GM23338 (cell line): ENCODE measurements at regions not wholly inside any gene's neighbourhood (a gene's known extent, or its start where the extent isn't known, plus 50 kb on each side); places are given as distances from the start of the nearest gene placed in this dataset.

Source experiments
- ATAC-seq: fragments of 200-7000 bp; cut with Tn5 transposase; 3 replicates; pipeline ENCODE4 v1.9.1; 2020
- DNase-seq: peaks from one replicate; pipeline ENCODE4 v3.0.0-alpha.2; 2015; ENCODE audit warnings: low spot score
- H2AFZ ChIP-seq: fragments of 200-600 bp; sonication (generic); 2 replicates; pipeline ENCODE4 v1.8.0; 2016; ENCODE audit warnings: antibody characterized with exemption, mild to moderate bottlenecking, moderate library complexity
- H3F3A ChIP-seq: fragments of 200-600 bp; sonication (generic); replicated peaks from 2 replicates; pipeline ENCODE4 v1.8.0; 2017; ENCODE audit warnings: antibody characterized with exemption, mixed run types, low read depth
- H3K27ac ChIP-seq: fragments of 200-600 bp; sonication (generic); 2 replicates; pipeline ENCODE4 v1.6.1; 2016; ENCODE audit warnings: low read depth
- H3K27me3 ChIP-seq: fragments of 200-600 bp; sonication (generic); 2 replicates; pipeline ENCODE4 v1.8.0; 2016; ENCODE audit warnings: mild to moderate bottlenecking, mixed run types, moderate library complexity; ENCODE audit not compliant: insufficient read depth
- H3K36me3 ChIP-seq: fragments of 200-600 bp; sonication (generic); 2 replicates; pipeline ENCODE4 v1.8.0; 2016; ENCODE audit warnings: mild to moderate bottlenecking; ENCODE audit not compliant: insufficient read depth
- H3K4me1 ChIP-seq: fragments of 200-600 bp; sonication (generic); 2 replicates; pipeline ENCODE4 v1.8.0; 2016; ENCODE audit warnings: mild to moderate bottlenecking, moderate library complexity; ENCODE audit not compliant: insufficient read depth
- H3K4me2 ChIP-seq: fragments of 200-600 bp; sonication (generic); 2 replicates; pipeline ENCODE4 v1.7.1; 2017; ENCODE audit warnings: mixed run types
- H3K4me3 ChIP-seq: fragments of 200-600 bp; sonication (generic); 2 replicates; pipeline ENCODE4 v1.6.1; 2016; ENCODE audit warnings: mixed run types
- H3K79me2 ChIP-seq: fragments of 200-600 bp; sonication (generic); replicated peaks from 2 replicates; pipeline ENCODE4 v1.8.0; 2017; ENCODE audit warnings: mild to moderate bottlenecking; ENCODE audit not compliant: insufficient read depth
- H3K9me2 ChIP-seq: fragments of 200-600 bp; sonication (generic); 2 replicates; pipeline ENCODE4 v1.8.0; 2017; ENCODE audit not compliant: insufficient read depth
- H4K20me1 ChIP-seq: fragments of 200-600 bp; sonication (generic); replicated peaks from 2 replicates; pipeline ENCODE4 v1.8.0; 2017; ENCODE audit warnings: mild to moderate bottlenecking; ENCODE audit not compliant: insufficient read depth
- H3K27ac Mint-ChIP-seq: 2 replicates; pipeline ENCODE4 v1.8.0; 2020; ENCODE audit warnings: inconsistent platforms, mild to moderate bottlenecking, moderate library complexity, mixed read lengths
- H3K27me3 Mint-ChIP-seq: 3 replicates; pipeline ENCODE4 v1.8.0; 2022; ENCODE audit warnings: low read depth, mild to moderate bottlenecking, moderate library complexity, mixed read lengths, inconsistent platforms; ENCODE audit not compliant: insufficient read depth, poor library complexity
- H3K36me3 Mint-ChIP-seq: 3 replicates; pipeline ENCODE4 v1.8.0; 2021; ENCODE audit warnings: low read depth, mild to moderate bottlenecking, inconsistent platforms, moderate library complexity, mixed read lengths
- H3K4me1 Mint-ChIP-seq: 3 replicates; pipeline ENCODE4 v1.8.0; 2020; ENCODE audit warnings: mild to moderate bottlenecking, inconsistent platforms, mixed read lengths
- H3K4me3 Mint-ChIP-seq: 3 replicates; pipeline ENCODE4 v1.8.0; 2021; ENCODE audit warnings: moderate library complexity, mild to moderate bottlenecking, inconsistent platforms, mixed read lengths
- H3K9me3 Mint-ChIP-seq: 3 replicates; pipeline ENCODE4 v1.8.0; 2020; ENCODE audit warnings: moderate library complexity, mild to moderate bottlenecking, inconsistent platforms, mixed read lengths
- CREB1 ChIP-seq: fragments of 250-450 bp; sonication (Bioruptor Pico); IDR thresholded peaks from 2 replicates; pipeline ENCODE4 v1.5.0; 2020; ENCODE audit warnings: low read depth, mild to moderate bottlenecking, moderate library complexity
- EZH2phosphoT487 ChIP-seq: fragments of 200-600 bp; sonication (generic); IDR thresholded peaks from one replicate; pipeline ENCODE4 v1.8.1; 2018; ENCODE audit warnings: antibody characterized with exemption; ENCODE audit not compliant: unreplicated experiment
- JUNB ChIP-seq: IDR thresholded peaks from one replicate; pipeline ENCODE4 v1.6.1; 2016; ENCODE audit warnings: antibody characterized with exemption; ENCODE audit not compliant: unreplicated experiment
- POLR2AphosphoS5 ChIP-seq: IDR thresholded peaks from 2 replicates; pipeline ENCODE4 v1.6.1; 2016; ENCODE audit warnings: antibody characterized with exemption, low read depth
- STAT1 ChIP-seq: IDR thresholded peaks from one replicate; pipeline ENCODE4 v1.6.1; 2016; ENCODE audit warnings: antibody characterized with exemption; ENCODE audit not compliant: unreplicated experiment
- ZNF114 ChIP-seq: fragments of 250-450 bp; sonication (Bioruptor Pico); IDR thresholded peaks from 2 replicates; pipeline ENCODE4 v1.5.0; 2020; ENCODE audit warnings: mild to moderate bottlenecking, moderate library complexity
- ZNF331 ChIP-seq: fragments of 250-450 bp; sonication (Bioruptor Pico); IDR thresholded peaks from 2 replicates; pipeline ENCODE4 v1.5.0; 2020; ENCODE audit warnings: low read depth, mild to moderate bottlenecking, moderate library complexity
- TF ChIP-seq, protein P1 (sequence below): fragments of 250-450 bp; sonication (Bioruptor Pico); IDR thresholded peaks from 2 replicates; pipeline ENCODE4 v1.5.0; 2020; ENCODE audit warnings: mild to moderate bottlenecking, moderate library complexity
- TF ChIP-seq, protein P2 (sequence below), 2 experiments: fragments of 200-600 bp in 1 of 2; sonication (generic) in 1 of 2; conservative IDR thresholded peaks; 2 replicates each; pipeline versions ENCODE4 v1.5.1 to v1.6.1; 2016 to 2017; ENCODE audit warnings: antibody characterized with exemption in 2 of 2, low read depth in 2 of 2, mild to moderate bottlenecking in 2 of 2, moderate library complexity in 1 of 2
- TF ChIP-seq, protein P3 (sequence below): IDR thresholded peaks from one replicate; pipeline ENCODE4 v1.6.1; 2018; ENCODE audit warnings: antibody characterized with exemption; ENCODE audit not compliant: unreplicated experiment

GRCh38 chr12:13350381-13350780, 153.9 kb downstream of the EMP1 start:
- no peak for DNase-seq
- no peak overlapping the region for H3K27ac ChIP-seq
- no peak overlapping the region for H3K27ac Mint-ChIP-seq

DNA sequence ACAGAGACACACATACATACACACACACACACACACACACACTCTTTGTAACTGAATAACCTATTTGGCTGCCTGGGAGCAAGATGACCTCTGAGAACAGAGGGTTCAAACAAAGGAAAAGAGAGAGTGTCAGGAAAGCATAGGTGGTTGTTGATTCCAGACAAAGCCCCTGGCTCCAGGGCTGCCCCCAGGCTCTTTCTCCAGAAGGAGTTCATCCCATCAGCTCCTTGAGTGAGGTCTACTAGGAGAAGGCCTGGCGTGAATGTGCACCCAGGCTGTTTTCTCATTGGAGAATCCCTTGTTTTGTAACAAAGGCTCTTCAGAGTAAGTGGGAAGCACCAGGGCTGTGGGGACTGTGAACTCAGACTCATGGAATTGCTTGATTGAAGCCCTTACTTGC, 151.9 kb downstream of the EMP1 start:
- no peak overlapping the region for H3K4me3 Mint-ChIP-seq
- no peak for TF ChIP-seq JUNB
- TF ChIP-seq CREB1, result no peak
- no peak for TF ChIP-seq STAT1
- TF ChIP-seq, protein P1, sequence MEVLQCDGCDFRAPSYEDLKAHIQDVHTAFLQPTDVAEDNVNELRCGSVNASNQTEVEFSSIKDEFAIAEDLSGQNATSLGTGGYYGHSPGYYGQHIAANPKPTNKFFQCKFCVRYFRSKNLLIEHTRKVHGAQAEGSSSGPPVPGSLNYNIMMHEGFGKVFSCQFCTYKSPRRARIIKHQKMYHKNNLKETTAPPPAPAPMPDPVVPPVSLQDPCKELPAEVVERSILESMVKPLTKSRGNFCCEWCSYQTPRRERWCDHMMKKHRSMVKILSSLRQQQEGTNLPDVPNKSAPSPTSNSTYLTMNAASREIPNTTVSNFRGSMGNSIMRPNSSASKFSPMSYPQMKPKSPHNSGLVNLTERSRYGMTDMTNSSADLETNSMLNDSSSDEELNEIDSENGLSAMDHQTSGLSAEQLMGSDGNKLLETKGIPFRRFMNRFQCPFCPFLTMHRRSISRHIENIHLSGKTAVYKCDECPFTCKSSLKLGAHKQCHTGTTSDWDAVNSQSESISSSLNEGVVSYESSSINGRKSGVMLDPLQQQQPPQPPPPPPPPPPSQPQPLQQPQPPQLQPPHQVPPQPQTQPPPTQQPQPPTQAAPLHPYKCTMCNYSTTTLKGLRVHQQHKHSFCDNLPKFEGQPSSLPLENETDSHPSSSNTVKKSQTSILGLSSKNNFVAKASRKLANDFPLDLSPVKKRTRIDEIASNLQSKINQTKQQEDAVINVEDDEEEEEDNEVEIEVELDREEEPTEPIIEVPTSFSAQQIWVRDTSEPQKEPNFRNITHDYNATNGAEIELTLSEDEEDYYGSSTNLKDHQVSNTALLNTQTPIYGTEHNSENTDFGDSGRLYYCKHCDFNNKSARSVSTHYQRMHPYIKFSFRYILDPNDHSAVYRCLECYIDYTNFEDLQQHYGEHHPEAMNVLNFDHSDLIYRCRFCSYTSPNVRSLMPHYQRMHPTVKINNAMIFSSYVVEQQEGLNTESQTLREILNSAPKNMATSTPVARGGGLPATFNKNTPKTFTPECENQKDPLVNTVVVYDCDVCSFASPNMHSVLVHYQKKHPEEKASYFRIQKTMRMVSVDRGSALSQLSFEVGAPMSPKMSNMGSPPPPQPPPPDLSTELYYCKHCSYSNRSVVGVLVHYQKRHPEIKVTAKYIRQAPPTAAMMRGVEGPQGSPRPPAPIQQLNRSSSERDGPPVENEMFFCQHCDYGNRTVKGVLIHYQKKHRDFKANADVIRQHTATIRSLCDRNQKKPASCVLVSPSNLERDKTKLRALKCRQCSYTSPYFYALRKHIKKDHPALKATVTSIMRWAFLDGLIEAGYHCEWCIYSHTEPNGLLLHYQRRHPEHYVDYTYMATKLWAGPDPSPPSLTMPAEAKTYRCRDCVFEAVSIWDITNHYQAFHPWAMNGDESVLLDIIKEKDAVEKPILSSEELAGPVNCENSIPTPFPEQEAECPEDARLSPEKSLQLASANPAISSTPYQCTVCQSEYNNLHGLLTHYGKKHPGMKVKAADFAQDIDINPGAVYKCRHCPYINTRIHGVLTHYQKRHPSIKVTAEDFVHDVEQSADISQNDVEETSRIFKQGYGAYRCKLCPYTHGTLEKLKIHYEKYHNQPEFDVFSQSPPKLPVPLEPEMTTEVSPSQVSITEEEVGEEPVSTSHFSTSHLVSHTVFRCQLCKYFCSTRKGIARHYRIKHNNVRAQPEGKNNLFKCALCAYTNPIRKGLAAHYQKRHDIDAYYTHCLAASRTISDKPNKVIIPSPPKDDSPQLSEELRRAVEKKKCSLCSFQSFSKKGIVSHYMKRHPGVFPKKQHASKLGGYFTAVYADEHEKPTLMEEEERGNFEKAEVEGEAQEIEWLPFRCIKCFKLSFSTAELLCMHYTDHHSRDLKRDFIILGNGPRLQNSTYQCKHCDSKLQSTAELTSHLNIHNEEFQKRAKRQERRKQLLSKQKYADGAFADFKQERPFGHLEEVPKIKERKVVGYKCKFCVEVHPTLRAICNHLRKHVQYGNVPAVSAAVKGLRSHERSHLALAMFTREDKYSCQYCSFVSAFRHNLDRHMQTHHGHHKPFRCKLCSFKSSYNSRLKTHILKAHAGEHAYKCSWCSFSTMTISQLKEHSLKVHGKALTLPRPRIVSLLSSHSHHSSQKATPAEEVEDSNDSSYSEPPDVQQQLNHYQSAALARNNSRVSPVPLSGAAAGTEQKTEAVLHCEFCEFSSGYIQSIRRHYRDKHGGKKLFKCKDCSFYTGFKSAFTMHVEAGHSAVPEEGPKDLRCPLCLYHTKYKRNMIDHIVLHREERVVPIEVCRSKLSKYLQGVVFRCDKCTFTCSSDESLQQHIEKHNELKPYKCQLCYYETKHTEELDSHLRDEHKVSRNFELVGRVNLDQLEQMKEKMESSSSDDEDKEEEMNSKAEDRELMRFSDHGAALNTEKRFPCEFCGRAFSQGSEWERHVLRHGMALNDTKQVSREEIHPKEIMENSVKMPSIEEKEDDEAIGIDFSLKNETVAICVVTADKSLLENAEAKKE, result no peak
- no peak for TF ChIP-seq ZNF331

More at GRCh38 chr12:13350381-13350780, 153.9 kb downstream of the EMP1 start:
- Mint-ChIP-seq H3K9me3 (no peaks in the 10 kb centered on the region), H3K4me1 (peaks cover 6% of the 10 kb centered on the region), H3K27me3 (no peaks in the 10 kb centered on the region), H3K36me3 (no peaks in the 10 kb centered on the region), H3K4me3 (no peak overlapping the region)
- Histone ChIP-seq H4K20me1 (no peaks in the 10 kb centered on the region), H2AFZ (no peak overlapping the region), H3K9me2 (peaks cover 9% of the 10 kb centered on the region), H3K36me3 (no peaks in the 10 kb centered on the region), H3K4me3 (no peak overlapping the region), H3K27me3 (no peaks in the 10 kb centered on the region), H3K4me1 (no peaks in the 10 kb centered on the region), H3K79me2 (no peaks in the 10 kb centered on the region), H3K4me2 (no peak overlapping the region), H3F3A (no peaks in the 10 kb centered on the region)
- no peak for ATAC-seq
- TF ChIP-seq STAT1 (no peak), EZH2phosphoT487 (no peak), ZNF331 (no peak), ZNF114 (no peak), POLR2AphosphoS5 (no peak)
- TF ChIP-seq, protein P2, sequence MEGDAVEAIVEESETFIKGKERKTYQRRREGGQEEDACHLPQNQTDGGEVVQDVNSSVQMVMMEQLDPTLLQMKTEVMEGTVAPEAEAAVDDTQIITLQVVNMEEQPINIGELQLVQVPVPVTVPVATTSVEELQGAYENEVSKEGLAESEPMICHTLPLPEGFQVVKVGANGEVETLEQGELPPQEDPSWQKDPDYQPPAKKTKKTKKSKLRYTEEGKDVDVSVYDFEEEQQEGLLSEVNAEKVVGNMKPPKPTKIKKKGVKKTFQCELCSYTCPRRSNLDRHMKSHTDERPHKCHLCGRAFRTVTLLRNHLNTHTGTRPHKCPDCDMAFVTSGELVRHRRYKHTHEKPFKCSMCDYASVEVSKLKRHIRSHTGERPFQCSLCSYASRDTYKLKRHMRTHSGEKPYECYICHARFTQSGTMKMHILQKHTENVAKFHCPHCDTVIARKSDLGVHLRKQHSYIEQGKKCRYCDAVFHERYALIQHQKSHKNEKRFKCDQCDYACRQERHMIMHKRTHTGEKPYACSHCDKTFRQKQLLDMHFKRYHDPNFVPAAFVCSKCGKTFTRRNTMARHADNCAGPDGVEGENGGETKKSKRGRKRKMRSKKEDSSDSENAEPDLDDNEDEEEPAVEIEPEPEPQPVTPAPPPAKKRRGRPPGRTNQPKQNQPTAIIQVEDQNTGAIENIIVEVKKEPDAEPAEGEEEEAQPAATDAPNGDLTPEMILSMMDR (conservative IDR thresholded peaks at IDR 0.05; ENCODE audit: low read depth in 2 of 2), result no peak
- TF ChIP-seq, protein P3, sequence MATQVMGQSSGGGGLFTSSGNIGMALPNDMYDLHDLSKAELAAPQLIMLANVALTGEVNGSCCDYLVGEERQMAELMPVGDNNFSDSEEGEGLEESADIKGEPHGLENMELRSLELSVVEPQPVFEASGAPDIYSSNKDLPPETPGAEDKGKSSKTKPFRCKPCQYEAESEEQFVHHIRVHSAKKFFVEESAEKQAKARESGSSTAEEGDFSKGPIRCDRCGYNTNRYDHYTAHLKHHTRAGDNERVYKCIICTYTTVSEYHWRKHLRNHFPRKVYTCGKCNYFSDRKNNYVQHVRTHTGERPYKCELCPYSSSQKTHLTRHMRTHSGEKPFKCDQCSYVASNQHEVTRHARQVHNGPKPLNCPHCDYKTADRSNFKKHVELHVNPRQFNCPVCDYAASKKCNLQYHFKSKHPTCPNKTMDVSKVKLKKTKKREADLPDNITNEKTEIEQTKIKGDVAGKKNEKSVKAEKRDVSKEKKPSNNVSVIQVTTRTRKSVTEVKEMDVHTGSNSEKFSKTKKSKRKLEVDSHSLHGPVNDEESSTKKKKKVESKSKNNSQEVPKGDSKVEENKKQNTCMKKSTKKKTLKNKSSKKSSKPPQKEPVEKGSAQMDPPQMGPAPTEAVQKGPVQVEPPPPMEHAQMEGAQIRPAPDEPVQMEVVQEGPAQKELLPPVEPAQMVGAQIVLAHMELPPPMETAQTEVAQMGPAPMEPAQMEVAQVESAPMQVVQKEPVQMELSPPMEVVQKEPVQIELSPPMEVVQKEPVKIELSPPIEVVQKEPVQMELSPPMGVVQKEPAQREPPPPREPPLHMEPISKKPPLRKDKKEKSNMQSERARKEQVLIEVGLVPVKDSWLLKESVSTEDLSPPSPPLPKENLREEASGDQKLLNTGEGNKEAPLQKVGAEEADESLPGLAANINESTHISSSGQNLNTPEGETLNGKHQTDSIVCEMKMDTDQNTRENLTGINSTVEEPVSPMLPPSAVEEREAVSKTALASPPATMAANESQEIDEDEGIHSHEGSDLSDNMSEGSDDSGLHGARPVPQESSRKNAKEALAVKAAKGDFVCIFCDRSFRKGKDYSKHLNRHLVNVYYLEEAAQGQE, result no peak

More for the DNA sequence above, 151.9 kb downstream of the EMP1 start:
- Histone ChIP-seq H3K4me1 (no peaks in the 10 kb centered on the region), H3K27ac (no peak overlapping the region), H3K9me2 (peaks cover 9% of the 10 kb centered on the region), H3K27me3 (no peaks in the 10 kb centered on the region), H3K4me3 (no peak overlapping the region), H3F3A (no peaks in the 10 kb centered on the region), H4K20me1 (no peaks in the 10 kb centered on the region), H2AFZ (no peak overlapping the region), H3K4me2 (no peak overlapping the region), H3K36me3 (no peaks in the 10 kb centered on the region), H3K79me2 (no peaks in the 10 kb centered on the region)
- ATAC-seq, result no peak
- Mint-ChIP-seq H3K4me1 (peaks cover 6% of the 10 kb centered on the region), H3K27ac (no peak overlapping the region), H3K27me3 (no peaks in the 10 kb centered on the region), H3K36me3 (no peaks in the 10 kb centered on the region), H3K9me3 (no peaks in the 10 kb centered on the region)
- no peak for DNase-seq
